ENCODE measurements at regions not wholly inside any gene's neighbourhood (a gene's known extent, or its start where the extent isn't known, plus 50 kb on each side); places are given as distances from the start of the nearest gene placed in this dataset.

DNA sequence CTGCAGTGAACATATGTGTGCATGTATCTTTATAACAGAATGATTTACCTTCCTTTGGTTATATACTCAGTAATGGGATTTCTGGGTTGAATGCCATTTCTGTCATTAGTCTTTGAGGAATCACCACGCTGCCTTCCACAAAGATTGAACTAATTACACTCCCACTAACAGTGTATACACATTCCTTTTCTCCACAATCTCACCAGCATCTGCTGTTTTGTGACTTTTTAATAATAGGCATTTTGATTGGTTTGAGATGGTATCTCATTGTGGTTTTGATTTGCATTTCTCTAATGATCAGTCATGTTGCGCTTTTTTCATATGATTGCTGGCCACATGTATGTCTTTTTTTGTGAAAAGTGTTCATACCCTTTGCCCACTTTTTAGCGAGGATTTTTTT lies 680.5 kb downstream of the PTPRC start:
- TF ChIP-seq, protein P1, sequence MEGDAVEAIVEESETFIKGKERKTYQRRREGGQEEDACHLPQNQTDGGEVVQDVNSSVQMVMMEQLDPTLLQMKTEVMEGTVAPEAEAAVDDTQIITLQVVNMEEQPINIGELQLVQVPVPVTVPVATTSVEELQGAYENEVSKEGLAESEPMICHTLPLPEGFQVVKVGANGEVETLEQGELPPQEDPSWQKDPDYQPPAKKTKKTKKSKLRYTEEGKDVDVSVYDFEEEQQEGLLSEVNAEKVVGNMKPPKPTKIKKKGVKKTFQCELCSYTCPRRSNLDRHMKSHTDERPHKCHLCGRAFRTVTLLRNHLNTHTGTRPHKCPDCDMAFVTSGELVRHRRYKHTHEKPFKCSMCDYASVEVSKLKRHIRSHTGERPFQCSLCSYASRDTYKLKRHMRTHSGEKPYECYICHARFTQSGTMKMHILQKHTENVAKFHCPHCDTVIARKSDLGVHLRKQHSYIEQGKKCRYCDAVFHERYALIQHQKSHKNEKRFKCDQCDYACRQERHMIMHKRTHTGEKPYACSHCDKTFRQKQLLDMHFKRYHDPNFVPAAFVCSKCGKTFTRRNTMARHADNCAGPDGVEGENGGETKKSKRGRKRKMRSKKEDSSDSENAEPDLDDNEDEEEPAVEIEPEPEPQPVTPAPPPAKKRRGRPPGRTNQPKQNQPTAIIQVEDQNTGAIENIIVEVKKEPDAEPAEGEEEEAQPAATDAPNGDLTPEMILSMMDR (IDR thresholded peaks at IDR 0.05) = no peak
- TF ChIP-seq POLR2A (IDR thresholded peaks at IDR 0.05; ENCODE audit: low read depth) (no peak), POLR2AphosphoS5 (IDR thresholded peaks at IDR 0.05) (no peak), EP300 (IDR thresholded peaks at IDR 0.05) (no peak)
